Osteoblast (primary cell): ENCODE measurements at regions not wholly inside any gene's neighbourhood (a gene's known extent, or its start where the extent isn't known, plus 50 kb on each side); places are given as distances from the start of the nearest gene placed in this dataset.

Experiments used
- DNase-seq: peaks from one replicate; pipeline ENCODE4 v3.0.0; 2011; ENCODE audit warnings: low spot score, mixed read lengths; ENCODE audit not compliant: insufficient read length; ENCODE audit errors: missing footprints
- H2AFZ ChIP-seq: 2 replicates; pipeline ENCODE4 v1.6.0; 2011; ENCODE audit warnings: mild to moderate bottlenecking, low read length
- H3K27ac ChIP-seq: 2 replicates; pipeline ENCODE4 v1.5.1; 2011; ENCODE audit warnings: mild to moderate bottlenecking, low read depth, low read length, moderate library complexity
- H3K27me3 ChIP-seq: 2 replicates; pipeline ENCODE4 v1.6.0; 2012; ENCODE audit warnings: mild to moderate bottlenecking, control low read depth, inconsistent platforms, low read length, moderate library complexity; ENCODE audit not compliant: insufficient read depth
- H3K36me3 ChIP-seq: 2 replicates; pipeline ENCODE4 v1.5.1; 2011; ENCODE audit warnings: mild to moderate bottlenecking, low read length, control low read depth, moderate library complexity; ENCODE audit not compliant: insufficient read depth
- H3K4me1 ChIP-seq: 2 replicates; pipeline ENCODE4 v1.5.1; 2011; ENCODE audit warnings: mild to moderate bottlenecking, low read length, control low read depth, moderate library complexity; ENCODE audit not compliant: insufficient read depth
- H3K4me2 ChIP-seq: 2 replicates; pipeline ENCODE4 v1.6.0; 2011; ENCODE audit warnings: mild to moderate bottlenecking, low read length; ENCODE audit not compliant: insufficient read depth
- H3K4me3 ChIP-seq: fragments of 200-600 bp; sonication (generic); 3 replicates; pipeline ENCODE4 v1.5.1; 2012; ENCODE audit warnings: mild to moderate bottlenecking, low read length, inconsistent platforms; ENCODE audit not compliant: insufficient read depth
- H3K79me2 ChIP-seq: 2 replicates; pipeline ENCODE4 v1.6.0; 2012; ENCODE audit warnings: mild to moderate bottlenecking, low read length, control low read depth, inconsistent platforms; ENCODE audit not compliant: insufficient read depth
- H3K9me3 ChIP-seq: 2 replicates; pipeline ENCODE4 v1.5.1; 2011; ENCODE audit warnings: low read depth, low read length, control low read depth
- H4K20me1 ChIP-seq: 2 replicates; pipeline ENCODE4 v1.6.0; 2012; ENCODE audit warnings: mild to moderate bottlenecking, low read length, control low read depth; ENCODE audit not compliant: insufficient read depth
- TF ChIP-seq, protein P1 (sequence below): IDR thresholded peaks from 2 replicates; pipeline ENCODE4 v1.5.1; 2011; ENCODE audit warnings: mild to moderate bottlenecking, low read depth, low read length, moderate library complexity; ENCODE audit errors: extremely low read depth

DNA sequence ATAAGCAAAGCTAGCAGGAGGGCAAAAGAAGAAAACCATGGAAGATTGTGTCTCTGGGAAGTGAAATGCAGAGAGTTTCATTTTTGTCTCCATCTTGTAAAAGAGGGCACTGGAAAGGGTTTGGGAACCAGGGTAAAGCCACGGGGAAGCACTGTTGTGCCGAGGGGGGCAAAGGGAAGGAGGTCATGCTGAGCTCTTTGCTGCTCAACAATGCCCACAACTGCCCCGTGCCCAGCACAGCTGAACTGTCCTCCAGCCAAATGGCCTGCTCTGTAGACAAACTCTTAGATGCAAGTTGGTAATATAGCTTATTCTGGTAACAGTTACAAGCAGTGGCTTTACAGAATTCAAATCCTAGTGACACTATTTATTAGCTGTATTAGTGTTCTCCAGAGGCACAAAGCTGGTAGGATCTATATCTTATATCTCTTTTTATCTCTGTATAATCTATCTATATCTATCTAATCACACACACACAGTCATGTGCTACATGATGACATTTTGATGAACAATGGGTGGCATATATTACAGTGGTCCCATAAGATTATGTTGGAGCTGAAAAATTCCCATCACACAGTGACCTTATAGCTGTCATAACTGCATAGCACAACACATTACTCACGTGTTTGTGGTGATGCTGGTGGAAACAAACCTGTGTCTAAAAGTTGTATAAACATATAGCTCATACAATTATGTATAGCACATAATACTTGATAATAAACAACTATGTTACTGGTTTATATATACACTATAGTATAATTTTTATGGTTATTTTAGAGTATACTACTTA lies 203.4 kb upstream of the DDHD1 start:
- Histone ChIP-seq H3K36me3 (no peaks in the 10 kb centered on the region), H3K4me2 (no peak overlapping the region), H2AFZ (no peak overlapping the region), H3K4me1 (peaks cover 6% of the 10 kb centered on the region), H3K9me3 (no peaks in the 10 kb centered on the region), H3K27me3 (no peaks in the 10 kb centered on the region), H3K27ac (no peak overlapping the region), H3K4me3 (no peak overlapping the region), H4K20me1 (no peaks in the 10 kb centered on the region), H3K79me2 (no peaks in the 10 kb centered on the region)
- TF ChIP-seq, protein P1, sequence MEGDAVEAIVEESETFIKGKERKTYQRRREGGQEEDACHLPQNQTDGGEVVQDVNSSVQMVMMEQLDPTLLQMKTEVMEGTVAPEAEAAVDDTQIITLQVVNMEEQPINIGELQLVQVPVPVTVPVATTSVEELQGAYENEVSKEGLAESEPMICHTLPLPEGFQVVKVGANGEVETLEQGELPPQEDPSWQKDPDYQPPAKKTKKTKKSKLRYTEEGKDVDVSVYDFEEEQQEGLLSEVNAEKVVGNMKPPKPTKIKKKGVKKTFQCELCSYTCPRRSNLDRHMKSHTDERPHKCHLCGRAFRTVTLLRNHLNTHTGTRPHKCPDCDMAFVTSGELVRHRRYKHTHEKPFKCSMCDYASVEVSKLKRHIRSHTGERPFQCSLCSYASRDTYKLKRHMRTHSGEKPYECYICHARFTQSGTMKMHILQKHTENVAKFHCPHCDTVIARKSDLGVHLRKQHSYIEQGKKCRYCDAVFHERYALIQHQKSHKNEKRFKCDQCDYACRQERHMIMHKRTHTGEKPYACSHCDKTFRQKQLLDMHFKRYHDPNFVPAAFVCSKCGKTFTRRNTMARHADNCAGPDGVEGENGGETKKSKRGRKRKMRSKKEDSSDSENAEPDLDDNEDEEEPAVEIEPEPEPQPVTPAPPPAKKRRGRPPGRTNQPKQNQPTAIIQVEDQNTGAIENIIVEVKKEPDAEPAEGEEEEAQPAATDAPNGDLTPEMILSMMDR = no peak
- no peak for DNase-seq

DNA sequence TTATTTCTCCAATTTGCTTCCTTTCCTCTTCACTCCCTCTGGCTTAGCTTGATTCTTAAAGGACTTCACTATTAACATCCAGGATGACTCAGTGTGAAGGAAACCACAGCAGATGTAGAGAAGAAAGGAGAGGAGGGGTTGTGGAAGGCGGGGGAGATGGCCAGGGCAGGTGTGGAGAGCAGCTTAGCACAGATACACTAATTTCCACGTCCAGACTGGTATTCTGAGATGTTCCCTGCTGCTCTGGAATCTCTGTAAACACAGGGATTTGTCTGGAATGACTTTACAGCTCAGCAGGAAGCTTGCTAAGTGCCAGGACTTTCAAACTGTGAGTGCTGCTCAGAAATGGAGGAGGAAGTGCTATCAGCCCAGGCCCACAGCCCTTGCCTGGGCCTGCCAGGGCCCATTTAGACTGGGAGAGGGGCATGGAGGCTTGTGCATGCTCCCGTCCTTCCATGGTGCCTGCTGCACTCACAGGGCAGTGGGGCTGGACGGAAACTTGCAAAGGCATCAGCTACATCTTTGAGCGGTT lies 202.5 kb upstream of the DDHD1 start:
- Histone ChIP-seq H3K4me1 (peaks cover 6% of the 10 kb centered on the region), H3K27me3 (no peaks in the 10 kb centered on the region), H3K4me2 (no peak overlapping the region), H3K4me3 (no peak overlapping the region), H3K27ac (no peak overlapping the region), H2AFZ (peak overlapping the region; percentile 54), H3K9me3 (no peaks in the 10 kb centered on the region), H4K20me1 (no peaks in the 10 kb centered on the region), H3K79me2 (no peaks in the 10 kb centered on the region), H3K36me3 (no peaks in the 10 kb centered on the region)
- TF ChIP-seq, protein P1 = no peak
- peak; percentile 37 for DNase-seq

DNA sequence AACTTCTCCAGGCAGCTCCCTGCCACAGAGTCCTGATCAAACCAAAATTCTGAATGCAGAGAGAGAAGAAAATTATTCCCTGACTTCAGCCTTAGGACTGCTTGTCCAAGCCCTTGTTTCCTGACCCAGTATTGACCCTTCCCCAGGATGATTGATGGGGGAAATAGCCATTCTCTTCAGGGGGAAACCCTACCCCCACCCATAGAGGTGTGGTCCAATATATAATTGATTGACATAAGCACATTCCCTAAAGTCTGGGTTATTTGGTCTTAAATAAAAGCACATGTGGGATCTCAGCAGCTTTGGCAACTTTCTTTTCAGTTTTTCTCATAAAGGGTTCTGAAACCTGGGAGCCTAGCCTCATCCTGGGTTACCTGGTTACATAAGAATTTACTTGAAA lies 201.2 kb upstream of the DDHD1 start:
- peaks cover 6% of the 10 kb centered on the region for H3K4me1 ChIP-seq
- DNase-seq = no peak
- no peaks in the 10 kb centered on the region for H4K20me1 ChIP-seq

DNA sequence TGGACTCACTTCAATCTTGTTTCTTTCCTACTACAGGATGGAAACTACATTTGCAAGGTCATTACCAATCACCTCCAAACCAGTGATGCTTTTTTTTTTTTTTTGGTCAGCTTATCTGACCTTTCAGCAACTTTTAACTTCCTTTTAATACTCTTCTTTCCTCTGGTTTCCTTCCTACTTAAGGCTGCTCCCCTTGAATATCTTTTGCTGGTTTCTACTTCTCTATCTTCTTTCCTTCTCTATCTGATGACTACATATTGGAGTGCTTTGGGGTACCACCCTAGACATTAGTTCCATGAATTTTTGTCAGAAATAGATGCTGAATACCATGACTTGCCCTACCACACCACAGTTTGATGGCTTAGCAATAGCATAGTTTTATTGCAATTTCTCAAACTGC lies 197.7 kb upstream of the DDHD1 start:
- H4K20me1 ChIP-seq = no peaks in the 10 kb centered on the region
- H3K4me3 ChIP-seq = no peak overlapping the region
- peaks cover 6% of the 10 kb centered on the region for H3K4me1 ChIP-seq
- no peak for DNase-seq
- H2AFZ ChIP-seq = no peak overlapping the region
- H3K9me3 ChIP-seq = no peaks in the 10 kb centered on the region
- no peaks in the 10 kb centered on the region for H3K36me3 ChIP-seq
- no peaks in the 10 kb centered on the region for H3K27me3 ChIP-seq
- no peak overlapping the region for H3K27ac ChIP-seq
- TF ChIP-seq, protein P1 = no peak
- H3K79me2 ChIP-seq = no peaks in the 10 kb centered on the region
- no peak overlapping the region for H3K4me2 ChIP-seq

More for the DNA sequence above, 201.2 kb upstream of the DDHD1 start:
- Histone ChIP-seq H3K36me3 (no peaks in the 10 kb centered on the region), H3K27me3 (no peaks in the 10 kb centered on the region), H3K27ac (no peak overlapping the region), H3K9me3 (no peaks in the 10 kb centered on the region), H3K4me2 (no peak overlapping the region), H3K4me3 (no peak overlapping the region), H2AFZ (no peak overlapping the region), H3K79me2 (no peaks in the 10 kb centered on the region)
- TF ChIP-seq, protein P1 = no peak
